WTC11 (cell line): ENCODE measurements at regions not wholly inside any gene's neighbourhood (a gene's known extent, or its start where the extent isn't known, plus 50 kb on each side); places are given as distances from the start of the nearest gene placed in this dataset.

Experiments used
- ATAC-seq: fragments of 200-7000 bp; cut with Tn5 transposase; 2 replicates; pipeline ENCODE4 v1.10.0; 2021; ENCODE audit warnings: mild to moderate bottlenecking, moderate library complexity
- CTCF ChIA-PET: fragments of 300-600 bp; sonication (Branson Sonifier 250); formaldehyde crosslinking; loops from one replicate; lab custom pipeline; 2021; ENCODE audit warnings: antibody characterized with exemption; lab: Charles Lee
- POLR2A ChIA-PET: fragments of 350-600 bp; sonication (Branson Sonifier 250); formaldehyde crosslinking; loops from one replicate; lab custom pipeline; 2021; ENCODE audit warnings: antibody characterized with exemption; lab: Charles Lee
- DNase-seq: peaks from one replicate; pipeline ENCODE4 v3.0.0; 2021; ENCODE audit warnings: low spot score
- H3K27ac Mint-ChIP-seq: 2 replicates; pipeline ENCODE4 v1.8.0; 2021; ENCODE audit warnings: mixed read lengths
- H3K27me3 Mint-ChIP-seq: 2 replicates; pipeline ENCODE4 v1.8.0; 2021; ENCODE audit warnings: low read depth, mild to moderate bottlenecking, moderate library complexity, mixed read lengths
- H3K36me3 Mint-ChIP-seq: 2 replicates; pipeline ENCODE4 v1.8.0; 2021; ENCODE audit warnings: mixed read lengths
- H3K4me1 Mint-ChIP-seq: 2 replicates; pipeline ENCODE4 v1.8.0; 2022; ENCODE audit warnings: mixed read lengths
- H3K4me3 Mint-ChIP-seq: 2 replicates; pipeline ENCODE4 v1.8.0; 2021; ENCODE audit warnings: mild to moderate bottlenecking, moderate library complexity, mixed read lengths
- H3K9me3 Mint-ChIP-seq: 2 replicates; pipeline ENCODE4 v1.8.0; 2021; ENCODE audit warnings: mixed read lengths
- EMX1 ChIP-seq: fragments of 250-450 bp; sonication (Bioruptor Pico); IDR thresholded peaks from 2 replicates; pipeline ENCODE4 v1.8.0; 2021; ENCODE audit warnings: mild to moderate bottlenecking
- GTF2I ChIP-seq: fragments of 250-450 bp; sonication (Bioruptor Pico); conservative IDR thresholded peaks from 2 replicates; pipeline ENCODE4 v1.4.0; 2021; ENCODE audit warnings: mild to moderate bottlenecking
- IRF2 ChIP-seq: sonication (generic); formaldehyde crosslinking; IDR thresholded peaks from 2 replicates; pipeline ENCODE4 v1.8.0; 2022; ENCODE audit warnings: low read depth, missing genetic modification reagents, borderline replicate concordance
- JAZF1 ChIP-seq: fragments of 250-450 bp; sonication (Bioruptor Pico); IDR thresholded peaks from 2 replicates; pipeline ENCODE4 v1.9.0; 2021; ENCODE audit warnings: moderate library complexity, mild to moderate bottlenecking, inconsistent platforms
- MYBL2 ChIP-seq: sonication (generic); formaldehyde crosslinking; IDR thresholded peaks from 2 replicates; pipeline ENCODE4 v1.8.1; 2023; ENCODE audit warnings: mild to moderate bottlenecking, moderate library complexity, missing genetic modification reagents
- NFATC4 ChIP-seq: fragments of 250-450 bp; sonication (Bioruptor Pico); IDR thresholded peaks from 2 replicates; pipeline ENCODE4 v1.9.0; 2021; ENCODE audit warnings: mild to moderate bottlenecking
- NR2C2 ChIP-seq: sonication (generic); formaldehyde crosslinking; IDR thresholded peaks from 2 replicates; pipeline ENCODE4 v1.8.0; 2022; ENCODE audit warnings: mild to moderate bottlenecking, missing genetic modification reagents
- TCF7 ChIP-seq: sonication (generic); formaldehyde crosslinking; IDR thresholded peaks from 2 replicates; pipeline ENCODE4 v1.8.0; 2022; ENCODE audit warnings: mild to moderate bottlenecking, low read depth, missing genetic modification reagents, moderate library complexity
- TEAD4 ChIP-seq: sonication (generic); formaldehyde crosslinking; IDR thresholded peaks from 2 replicates; pipeline ENCODE4 v1.8.0; 2022; ENCODE audit warnings: mild to moderate bottlenecking, missing genetic modification reagents
- ZBTB21 ChIP-seq: sonication (generic); formaldehyde crosslinking; IDR thresholded peaks from 2 replicates; pipeline ENCODE4 v1.8.1; 2023; ENCODE audit warnings: mild to moderate bottlenecking, missing genetic modification reagents, borderline replicate concordance
- ZNF263 ChIP-seq: sonication (generic); formaldehyde crosslinking; IDR thresholded peaks from 2 replicates; pipeline ENCODE4 v1.8.1; 2022; ENCODE audit warnings: low read depth, mild to moderate bottlenecking, moderate library complexity, missing genetic modification reagents
- TF ChIP-seq, protein P1 (sequence below): sonication (generic); formaldehyde crosslinking; IDR thresholded peaks from 2 replicates; pipeline ENCODE4 v1.8.1; 2022; ENCODE audit warnings: mild to moderate bottlenecking, missing genetic modification reagents, moderate library complexity, borderline replicate concordance
- TF ChIP-seq, protein P2 (sequence below): sonication (generic); formaldehyde crosslinking; conservative IDR thresholded peaks from 2 replicates; pipeline ENCODE4 v1.8.1; 2023; ENCODE audit warnings: mild to moderate bottlenecking, low read depth, missing genetic modification reagents, moderate library complexity
- TF ChIP-seq, protein P3 (sequence below): fragments of 250-450 bp; sonication (Bioruptor Pico); IDR thresholded peaks from 2 replicates; pipeline ENCODE4 v2.1.2; 2022; ENCODE audit warnings: mild to moderate bottlenecking, moderate library complexity
- TF ChIP-seq, protein P4 (sequence below): sonication (generic); formaldehyde crosslinking; IDR thresholded peaks from 2 replicates; pipeline ENCODE4 v1.8.0; 2023; ENCODE audit warnings: missing genetic modification reagents
- TF ChIP-seq, protein P5 (sequence below): fragments of 250-450 bp; sonication (Bioruptor Pico); conservative IDR thresholded peaks from 2 replicates; pipeline ENCODE4 v1.9.0; 2021; ENCODE audit warnings: mild to moderate bottlenecking
- TF ChIP-seq, protein P6 (sequence below): fragments of 250-450 bp; sonication (Bioruptor Pico); IDR thresholded peaks from 2 replicates; pipeline ENCODE4 v1.9.0; 2021; ENCODE audit warnings: mild to moderate bottlenecking, borderline replicate concordance

DNA sequence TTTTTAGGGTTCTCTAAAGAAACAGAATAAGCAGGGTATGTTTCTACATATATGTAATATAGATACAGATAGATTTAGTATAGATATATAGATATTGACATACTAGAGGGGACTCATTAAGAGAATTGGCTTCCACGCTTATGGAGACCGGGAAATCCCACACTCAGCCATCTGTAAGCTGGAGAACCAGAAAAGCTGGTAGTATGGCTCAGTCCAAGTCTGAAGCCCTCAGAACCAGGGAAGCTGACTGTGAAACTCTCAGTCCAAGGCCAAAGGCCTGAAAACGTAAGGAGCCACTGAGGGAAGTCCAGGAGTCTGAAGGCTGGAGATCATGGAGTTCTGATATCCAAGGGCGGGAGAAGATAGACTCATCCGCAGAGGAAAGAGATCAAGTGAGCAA lies 441.3 kb upstream of the CDH20 start:
- Mint-ChIP-seq H3K4me1 (peaks cover 4% of the 10 kb centered on the region; the same call in 1 of the 2 replicates), H3K9me3 (no peaks in the 10 kb centered on the region), H3K4me3 (no peak overlapping the region), H3K27me3 (no peaks in the 10 kb centered on the region), H3K27ac (no peak overlapping the region), H3K36me3 (no peaks in the 10 kb centered on the region)
- TF ChIP-seq, protein P1, sequence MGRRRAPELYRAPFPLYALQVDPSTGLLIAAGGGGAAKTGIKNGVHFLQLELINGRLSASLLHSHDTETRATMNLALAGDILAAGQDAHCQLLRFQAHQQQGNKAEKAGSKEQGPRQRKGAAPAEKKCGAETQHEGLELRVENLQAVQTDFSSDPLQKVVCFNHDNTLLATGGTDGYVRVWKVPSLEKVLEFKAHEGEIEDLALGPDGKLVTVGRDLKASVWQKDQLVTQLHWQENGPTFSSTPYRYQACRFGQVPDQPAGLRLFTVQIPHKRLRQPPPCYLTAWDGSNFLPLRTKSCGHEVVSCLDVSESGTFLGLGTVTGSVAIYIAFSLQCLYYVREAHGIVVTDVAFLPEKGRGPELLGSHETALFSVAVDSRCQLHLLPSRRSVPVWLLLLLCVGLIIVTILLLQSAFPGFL (CRISPR knock-in tag) = no peak
- no peak for TF ChIP-seq ZBTB21 (CRISPR knock-in tag)
- TF ChIP-seq, protein P2, sequence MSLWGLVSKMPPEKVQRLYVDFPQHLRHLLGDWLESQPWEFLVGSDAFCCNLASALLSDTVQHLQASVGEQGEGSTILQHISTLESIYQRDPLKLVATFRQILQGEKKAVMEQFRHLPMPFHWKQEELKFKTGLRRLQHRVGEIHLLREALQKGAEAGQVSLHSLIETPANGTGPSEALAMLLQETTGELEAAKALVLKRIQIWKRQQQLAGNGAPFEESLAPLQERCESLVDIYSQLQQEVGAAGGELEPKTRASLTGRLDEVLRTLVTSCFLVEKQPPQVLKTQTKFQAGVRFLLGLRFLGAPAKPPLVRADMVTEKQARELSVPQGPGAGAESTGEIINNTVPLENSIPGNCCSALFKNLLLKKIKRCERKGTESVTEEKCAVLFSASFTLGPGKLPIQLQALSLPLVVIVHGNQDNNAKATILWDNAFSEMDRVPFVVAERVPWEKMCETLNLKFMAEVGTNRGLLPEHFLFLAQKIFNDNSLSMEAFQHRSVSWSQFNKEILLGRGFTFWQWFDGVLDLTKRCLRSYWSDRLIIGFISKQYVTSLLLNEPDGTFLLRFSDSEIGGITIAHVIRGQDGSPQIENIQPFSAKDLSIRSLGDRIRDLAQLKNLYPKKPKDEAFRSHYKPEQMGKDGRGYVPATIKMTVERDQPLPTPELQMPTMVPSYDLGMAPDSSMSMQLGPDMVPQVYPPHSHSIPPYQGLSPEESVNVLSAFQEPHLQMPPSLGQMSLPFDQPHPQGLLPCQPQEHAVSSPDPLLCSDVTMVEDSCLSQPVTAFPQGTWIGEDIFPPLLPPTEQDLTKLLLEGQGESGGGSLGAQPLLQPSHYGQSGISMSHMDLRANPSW (CRISPR knock-in tag) = no peak
- TF ChIP-seq TCF7 (CRISPR knock-in tag) = no peak
- TF ChIP-seq EMX1 (CRISPR knock-in tag) = no peak
- TF ChIP-seq TEAD4 (CRISPR knock-in tag) = no peak
- TF ChIP-seq NFATC4 = no peak
- no peak for TF ChIP-seq ZNF263 (CRISPR knock-in tag)
- TF ChIP-seq, protein P3, sequence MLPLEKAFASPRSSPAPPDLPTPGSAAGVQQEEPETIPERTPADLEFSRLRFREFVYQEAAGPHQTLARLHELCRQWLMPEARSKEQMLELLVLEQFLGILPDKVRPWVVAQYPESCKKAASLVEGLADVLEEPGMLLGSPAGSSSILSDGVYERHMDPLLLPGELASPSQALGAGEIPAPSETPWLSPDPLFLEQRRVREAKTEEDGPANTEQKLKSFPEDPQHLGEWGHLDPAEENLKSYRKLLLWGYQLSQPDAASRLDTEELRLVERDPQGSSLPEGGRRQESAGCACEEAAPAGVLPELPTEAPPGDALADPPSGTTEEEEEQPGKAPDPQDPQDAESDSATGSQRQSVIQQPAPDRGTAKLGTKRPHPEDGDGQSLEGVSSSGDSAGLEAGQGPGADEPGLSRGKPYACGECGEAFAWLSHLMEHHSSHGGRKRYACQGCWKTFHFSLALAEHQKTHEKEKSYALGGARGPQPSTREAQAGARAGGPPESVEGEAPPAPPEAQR (CRISPR knock-in tag) = no peak
- TF ChIP-seq IRF2 (CRISPR knock-in tag) = no peak
- no peak for TF ChIP-seq GTF2I (CRISPR knock-in tag)
- no peak for TF ChIP-seq JAZF1 (CRISPR knock-in tag)
- TF ChIP-seq NR2C2 (CRISPR knock-in tag) = no peak
- TF ChIP-seq, protein P4, sequence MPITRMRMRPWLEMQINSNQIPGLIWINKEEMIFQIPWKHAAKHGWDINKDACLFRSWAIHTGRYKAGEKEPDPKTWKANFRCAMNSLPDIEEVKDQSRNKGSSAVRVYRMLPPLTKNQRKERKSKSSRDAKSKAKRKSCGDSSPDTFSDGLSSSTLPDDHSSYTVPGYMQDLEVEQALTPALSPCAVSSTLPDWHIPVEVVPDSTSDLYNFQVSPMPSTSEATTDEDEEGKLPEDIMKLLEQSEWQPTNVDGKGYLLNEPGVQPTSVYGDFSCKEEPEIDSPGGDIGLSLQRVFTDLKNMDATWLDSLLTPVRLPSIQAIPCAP (CRISPR knock-in tag) = no peak
- TF ChIP-seq, protein P5, sequence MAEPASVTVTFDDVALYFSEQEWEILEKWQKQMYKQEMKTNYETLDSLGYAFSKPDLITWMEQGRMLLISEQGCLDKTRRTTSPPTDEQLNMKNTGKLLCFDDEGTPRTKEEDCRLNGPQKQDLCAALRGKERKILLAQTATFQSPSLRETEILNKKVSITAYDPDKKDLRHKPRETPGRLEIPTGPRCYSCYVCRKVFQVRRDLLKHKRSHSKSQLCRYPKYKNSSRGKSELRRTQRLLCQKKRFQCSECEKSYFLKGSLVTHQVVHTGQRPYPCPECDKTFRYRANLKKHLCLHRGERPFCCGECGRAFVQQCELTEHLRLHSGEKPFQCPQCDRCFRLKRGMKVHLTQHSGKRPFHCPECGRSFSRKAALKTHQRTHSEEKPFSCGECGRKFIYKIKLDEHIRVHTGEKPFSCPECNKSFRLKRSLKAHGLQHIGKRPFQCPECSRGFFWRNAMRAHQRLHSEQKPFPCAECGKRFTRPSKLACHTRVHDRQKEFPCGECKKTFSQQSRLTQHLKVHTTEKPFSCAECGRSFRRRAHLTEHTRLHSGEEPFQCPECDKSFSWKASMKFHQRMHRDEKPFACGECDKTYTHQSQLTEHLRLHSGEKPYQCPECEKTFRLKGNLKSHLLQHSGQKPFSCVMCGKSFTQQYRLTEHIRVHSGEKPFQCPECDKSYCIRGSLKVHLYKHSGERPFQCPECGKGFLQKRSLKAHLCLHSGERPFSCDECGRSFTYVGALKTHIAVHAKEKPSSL (CRISPR knock-in tag) = no peak
- no peak for TF ChIP-seq MYBL2 (CRISPR knock-in tag)
- TF ChIP-seq, protein P6, sequence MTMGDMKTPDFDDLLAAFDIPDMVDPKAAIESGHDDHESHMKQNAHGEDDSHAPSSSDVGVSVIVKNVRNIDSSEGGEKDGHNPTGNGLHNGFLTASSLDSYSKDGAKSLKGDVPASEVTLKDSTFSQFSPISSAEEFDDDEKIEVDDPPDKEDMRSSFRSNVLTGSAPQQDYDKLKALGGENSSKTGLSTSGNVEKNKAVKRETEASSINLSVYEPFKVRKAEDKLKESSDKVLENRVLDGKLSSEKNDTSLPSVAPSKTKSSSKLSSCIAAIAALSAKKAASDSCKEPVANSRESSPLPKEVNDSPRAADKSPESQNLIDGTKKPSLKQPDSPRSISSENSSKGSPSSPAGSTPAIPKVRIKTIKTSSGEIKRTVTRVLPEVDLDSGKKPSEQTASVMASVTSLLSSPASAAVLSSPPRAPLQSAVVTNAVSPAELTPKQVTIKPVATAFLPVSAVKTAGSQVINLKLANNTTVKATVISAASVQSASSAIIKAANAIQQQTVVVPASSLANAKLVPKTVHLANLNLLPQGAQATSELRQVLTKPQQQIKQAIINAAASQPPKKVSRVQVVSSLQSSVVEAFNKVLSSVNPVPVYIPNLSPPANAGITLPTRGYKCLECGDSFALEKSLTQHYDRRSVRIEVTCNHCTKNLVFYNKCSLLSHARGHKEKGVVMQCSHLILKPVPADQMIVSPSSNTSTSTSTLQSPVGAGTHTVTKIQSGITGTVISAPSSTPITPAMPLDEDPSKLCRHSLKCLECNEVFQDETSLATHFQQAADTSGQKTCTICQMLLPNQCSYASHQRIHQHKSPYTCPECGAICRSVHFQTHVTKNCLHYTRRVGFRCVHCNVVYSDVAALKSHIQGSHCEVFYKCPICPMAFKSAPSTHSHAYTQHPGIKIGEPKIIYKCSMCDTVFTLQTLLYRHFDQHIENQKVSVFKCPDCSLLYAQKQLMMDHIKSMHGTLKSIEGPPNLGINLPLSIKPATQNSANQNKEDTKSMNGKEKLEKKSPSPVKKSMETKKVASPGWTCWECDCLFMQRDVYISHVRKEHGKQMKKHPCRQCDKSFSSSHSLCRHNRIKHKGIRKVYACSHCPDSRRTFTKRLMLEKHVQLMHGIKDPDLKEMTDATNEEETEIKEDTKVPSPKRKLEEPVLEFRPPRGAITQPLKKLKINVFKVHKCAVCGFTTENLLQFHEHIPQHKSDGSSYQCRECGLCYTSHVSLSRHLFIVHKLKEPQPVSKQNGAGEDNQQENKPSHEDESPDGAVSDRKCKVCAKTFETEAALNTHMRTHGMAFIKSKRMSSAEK (CRISPR knock-in tag) = no peak
- DNase-seq (no peak), ATAC-seq (no peak)
- CTCF ChIA-PET = no interaction called here
- POLR2A ChIA-PET = interaction anchor here (0.6 kb wide), 1 partner anchor 272 kb away, joined by 4 read pairs; no protein-coding TSS in a partner anchor
